IMR-90 (cell line): ENCODE measurements at regions not wholly inside any gene's neighbourhood (a gene's known extent, or its start where the extent isn't known, plus 50 kb on each side); places are given as distances from the start of the nearest gene placed in this dataset.

ENCODE experiments used
- ATAC-seq: fragments of 200-7000 bp; cut with Tn5 transposase; 2 replicates; pipeline ENCODE4 v1.9.1; 2020; ENCODE audit warnings: low read depth, mild to moderate bottlenecking, moderate library complexity
- BruUV-seq: library from RNA; stranded (reverse); fragments of 400-500 nt; replicated peaks from 2 replicates; lab custom pipeline; 2021; lab: Mats Ljungman, UMichigan
- CTCF ChIA-PET: fragments of 300-600 bp; formaldehyde crosslinking; extraction: SDS; loops from one replicate; lab custom pipeline; 2021; ENCODE audit warnings: antibody characterized with exemption; lab: Yijun Ruan, JAX
- POLR2A ChIA-PET: fragments of 300-600 bp; sonication (Branson Sonifier 250); formaldehyde crosslinking; loops from one replicate; lab custom pipeline; 2022; ENCODE audit warnings: antibody characterized with exemption; ENCODE audit not compliant: unreplicated experiment; lab: Charles Lee
- DNase-seq: peaks from one replicate; pipeline ENCODE4 v3.0.0; 2013
- H2AFZ ChIP-seq: replicated peaks from 2 replicates; pipeline ENCODE3; 2013; ENCODE audit warnings: low read length, mild to moderate bottlenecking; ENCODE audit not compliant: poor library complexity
- H2AK5ac ChIP-seq: 2 replicates; pipeline ENCODE4 v1.6.1; 2013; ENCODE audit warnings: low read depth, low read length, inconsistent platforms
- H2AK9ac ChIP-seq: replicated peaks from 2 replicates; pipeline ENCODE3; 2013; ENCODE audit warnings: mild to moderate bottlenecking, low read depth, low read length, moderate library complexity; ENCODE audit not compliant: poor library complexity
- H2BK120ac ChIP-seq: 2 replicates; pipeline ENCODE4 v1.6.1; 2013; ENCODE audit warnings: low read depth, low read length, inconsistent platforms
- H2BK15ac ChIP-seq: 3 replicates; pipeline ENCODE4 v1.6.1; 2013; ENCODE audit warnings: low read depth, low read length, inconsistent platforms
- H2BK20ac ChIP-seq: 2 replicates; pipeline ENCODE4 v1.6.1; 2013; ENCODE audit warnings: low read depth, mild to moderate bottlenecking, inconsistent platforms, low read length, moderate library complexity
- H2BK5ac ChIP-seq: 2 replicates; pipeline ENCODE4 v1.6.1; 2013; ENCODE audit warnings: mild to moderate bottlenecking, low read depth, low read length, inconsistent platforms; ENCODE audit not compliant: poor library complexity, severe bottlenecking
- H3K14ac ChIP-seq: replicated peaks from 2 replicates; pipeline ENCODE4 v1.6.1; 2013; ENCODE audit warnings: low read depth, low read length, inconsistent platforms
- H3K18ac ChIP-seq: 2 replicates; pipeline ENCODE4 v1.6.1; 2013; ENCODE audit warnings: low read depth, low read length, control low read depth
- H3K23ac ChIP-seq: 2 replicates; pipeline ENCODE4 v1.6.1; 2013; ENCODE audit warnings: low read depth, low read length, inconsistent platforms
- H3K27ac ChIP-seq: 2 replicates; pipeline ENCODE4 v1.5.1; 2013; ENCODE audit warnings: mild to moderate bottlenecking, control low read depth, low read length; ENCODE audit not compliant: insufficient read depth
- H3K27me3 ChIP-seq: 2 replicates; pipeline ENCODE4 v1.6.1; 2013; ENCODE audit warnings: low read length; ENCODE audit not compliant: control insufficient read depth, insufficient read depth
- H3K36me3 ChIP-seq: 2 replicates; pipeline ENCODE4 v1.6.1; 2013; ENCODE audit warnings: low read length, mixed read lengths; ENCODE audit not compliant: control insufficient read depth, insufficient read depth
- H3K4ac ChIP-seq: 2 replicates; pipeline ENCODE4 v1.6.1; 2013; ENCODE audit warnings: low read depth, low read length, inconsistent platforms
- H3K4me1 ChIP-seq: 2 replicates; pipeline ENCODE4 v1.6.1; 2013; ENCODE audit warnings: low read length, mixed read lengths; ENCODE audit not compliant: control insufficient read depth, insufficient read depth
- H3K4me2 ChIP-seq: 2 replicates; pipeline ENCODE4 v1.6.1; 2013; ENCODE audit warnings: low read depth, mild to moderate bottlenecking, control low read depth, low read length, moderate library complexity
- H3K4me3 ChIP-seq: 2 replicates; pipeline ENCODE4 v1.5.1; 2013; ENCODE audit warnings: low read depth, mild to moderate bottlenecking, control low read depth, low read length, moderate library complexity; ENCODE audit not compliant: insufficient read depth
- H3K56ac ChIP-seq: 2 replicates; pipeline ENCODE4 v1.6.1; 2013; ENCODE audit warnings: low read length, inconsistent platforms; ENCODE audit not compliant: insufficient read depth; ENCODE audit errors: extremely low read depth
- H3K79me1 ChIP-seq, 2 experiments: 2 replicates each; pipeline ENCODE4 v1.6.1; 2013; ENCODE audit warnings: low read length in 2 of 2, inconsistent platforms in 1 of 2, low read depth in 1 of 2
- H3K9ac ChIP-seq: 2 replicates; pipeline ENCODE4 v1.6.1; 2013; ENCODE audit warnings: low read depth, low read length, control low read depth
- H3K9me1 ChIP-seq: 2 replicates; pipeline ENCODE4 v1.6.1; 2013; ENCODE audit warnings: low read length, inconsistent platforms; ENCODE audit not compliant: insufficient read depth
- H3K9me3 ChIP-seq: 2 replicates; pipeline ENCODE4 v1.6.1; 2013; ENCODE audit warnings: low read length; ENCODE audit not compliant: control insufficient read depth, insufficient read depth
- H4K20me1 ChIP-seq: 2 replicates; pipeline ENCODE4 v1.6.1; 2013; ENCODE audit warnings: low read length, inconsistent platforms; ENCODE audit not compliant: insufficient read depth
- H4K5ac ChIP-seq: 2 replicates; pipeline ENCODE4 v1.6.1; 2013; ENCODE audit warnings: mild to moderate bottlenecking, low read depth, low read length, control low read depth
- H4K8ac ChIP-seq, 2 experiments: 2 replicates each; pipeline ENCODE4 v1.6.1; 2013; ENCODE audit warnings: low read depth in 2 of 2, low read length in 2 of 2, control low read depth in 1 of 2, inconsistent platforms in 1 of 2
- H4K91ac ChIP-seq: 2 replicates; pipeline ENCODE4 v1.6.1; 2013; ENCODE audit warnings: low read depth, low read length, inconsistent platforms; ENCODE audit not compliant: insufficient read depth
- MAZ ChIP-seq: IDR thresholded peaks from 2 replicates; pipeline ENCODE4 v1.6.1; 2012; ENCODE audit warnings: low read depth, mild to moderate bottlenecking, low read length, improper control_type of control experiment, moderate library complexity, borderline replicate concordance
- POLR2A ChIP-seq: IDR thresholded peaks from 2 replicates; pipeline ENCODE4 v1.6.1; 2012; ENCODE audit warnings: mild to moderate bottlenecking, low read depth, low read length
- WGBS, 2 experiments: methylation state at CpG; one replicate each; pipeline versions ENCODE4 v1.1.5 to v1.1.7; 2013; ENCODE audit warnings: missing lambda C conversion rate in 2 of 2; ENCODE audit not compliant: insufficient read length in 1 of 2; ENCODE audit errors: extremely low coverage in 2 of 2; 5-methylcytosine and 5-hydroxymethylcytosine counted together
- dilution Hi-C: fragments of 300-500 bp; cut with HindIII; formaldehyde crosslinking; loops from one replicate; pipeline ENCODE4 v1.14.3; 2018; ENCODE audit warnings: low sequenced_read_pairs; ENCODE audit not compliant: unreplicated experiment
- in situ Hi-C: fragments of 300-500 bp; cut with MboI; formaldehyde crosslinking; loops from 3 replicates; pipeline ENCODE4 v1.14.3; 2019; ENCODE audit warnings: low sequenced_read_pairs, inconsistent platforms, mixed read lengths
- intact Hi-C: fragments of 100-400 bp; cut with micrococcal nuclease; formaldehyde crosslinking; loops from 2 replicates; pipeline ENCODE4 v1.10.0; 2022

DNA sequence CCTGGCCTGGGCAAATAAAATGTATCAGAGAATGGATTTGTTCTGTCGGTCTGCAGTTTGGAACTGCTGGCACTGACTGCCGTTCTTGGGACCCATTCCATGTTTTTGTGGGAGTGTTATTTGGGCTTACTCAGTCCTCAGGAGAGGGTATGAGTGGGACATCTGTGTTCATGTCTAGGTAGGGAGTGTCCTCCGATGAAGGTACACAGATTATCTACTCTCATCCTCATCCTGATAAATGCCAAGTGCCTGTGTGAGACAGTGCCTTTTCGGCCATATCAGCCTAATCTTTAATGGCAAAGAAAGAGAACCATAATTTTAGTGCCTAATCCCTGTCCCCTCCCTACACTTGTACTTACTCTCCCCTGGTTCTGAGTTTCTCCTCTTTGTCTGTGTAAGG, 409.4 kb downstream of the REEP3 start:
- dilution Hi-C loops, result no loop called here
- POLR2A ChIA-PET, result no interaction called here
- no peak for DNase-seq

More for the DNA sequence above, 409.4 kb downstream of the REEP3 start:
- Histone ChIP-seq H3K4me2 (no peak overlapping the region), H4K5ac (no peak overlapping the region), H3K9me3 (no peaks in the 10 kb centered on the region), H3K4me3 (no peak overlapping the region), H3K4ac (no peak overlapping the region), H3K4me1 (no peaks in the 10 kb centered on the region), H4K91ac (no peak overlapping the region), H3K27me3 (no peaks in the 10 kb centered on the region), H2BK15ac (no peak overlapping the region), H3K14ac (no peak overlapping the region), H3K9ac (no peak overlapping the region), H2BK20ac (no peak overlapping the region), H2AFZ (no peak overlapping the region), H3K18ac (no peak overlapping the region), H2AK5ac (no peak overlapping the region), H2BK120ac (no peak overlapping the region), H3K9me1 (no peaks in the 10 kb centered on the region), H4K20me1 (no peaks in the 10 kb centered on the region), H2AK9ac (no peak overlapping the region), H3K27ac (no peak overlapping the region), H3K23ac (no peak overlapping the region), H3K79me1 (no peaks in the 10 kb centered on the region), H3K56ac (no peak overlapping the region), H4K8ac (no peak overlapping the region), H2BK5ac (no peak overlapping the region), H3K36me3 (no peaks in the 10 kb centered on the region)
- 50% methylated on average over 1 of the region's 4 CpGs; no CpG with 5 or more reads in 1 of the 2 experiments for WGBS, 2 experiments
- in situ Hi-C loops (no loop called here), intact Hi-C loops (no loop called here)
- ATAC-seq, result no peak
- BruUV-seq, result no TSS peak
- no peak for TF ChIP-seq POLR2A
- no peak for TF ChIP-seq MAZ
- CTCF ChIA-PET, result no interaction called here
